Kidney epithelial cell (primary cell): ENCODE measurements at regions not wholly inside any gene's neighbourhood (a gene's known extent, or its start where the extent isn't known, plus 50 kb on each side); places are given as distances from the start of the nearest gene placed in this dataset.

Experiments
- DNase-seq: peaks from one replicate; pipeline ENCODE4 v3.0.0-alpha.2; 2010; ENCODE audit warnings: low read depth
- H3K27me3 ChIP-seq: 2 replicates; pipeline ENCODE4 v1.6.0; 2011; ENCODE audit warnings: low read length; ENCODE audit not compliant: control insufficient read depth, insufficient read depth
- H3K36me3 ChIP-seq: 2 replicates; pipeline ENCODE4 v1.5.1; 2011; ENCODE audit warnings: low read length; ENCODE audit not compliant: control insufficient read depth, insufficient read depth
- H3K4me3 ChIP-seq: 2 replicates; pipeline ENCODE4 v1.5.1; 2011; ENCODE audit warnings: low read depth, mild to moderate bottlenecking, control low read depth, low read length
- CTCF ChIP-seq: IDR thresholded peaks from 2 replicates; pipeline ENCODE4 v1.5.1; 2011; ENCODE audit warnings: mild to moderate bottlenecking, moderate library complexity, low read length, control low read depth, inconsistent platforms; ENCODE audit not compliant: insufficient read depth, poor library complexity, severe bottlenecking

DNA sequence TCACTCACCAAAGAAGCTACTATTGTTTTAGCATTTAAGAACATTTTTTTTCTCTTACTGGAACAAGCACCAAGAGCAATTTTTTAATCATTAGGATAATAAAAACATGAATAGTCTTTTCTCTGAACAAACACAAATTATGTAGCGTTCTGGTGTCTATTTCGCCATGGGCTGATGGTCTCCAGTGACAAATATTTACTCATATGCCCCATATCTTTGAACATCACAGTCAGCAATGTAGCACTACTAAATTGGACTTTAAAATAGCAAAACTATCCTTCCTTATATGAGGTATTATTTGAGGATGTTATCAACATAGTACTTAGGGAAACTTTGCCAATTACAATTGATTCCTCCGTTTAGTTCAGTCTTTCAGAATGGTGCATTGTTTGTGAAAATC lies 1326.0 kb upstream of the ZEB2 start:
- H3K4me3 ChIP-seq = no peak overlapping the region
- no peaks in the 10 kb centered on the region for H3K36me3 ChIP-seq
- DNase-seq = no peak
- H3K27me3 ChIP-seq = no peaks in the 10 kb centered on the region
- no peak for TF ChIP-seq CTCF

GRCh38 chr2:145845207-145845894 lies 1325.4 kb upstream of the ZEB2 start:
- no peaks in the 10 kb centered on the region for H3K27me3 ChIP-seq
- no peak for DNase-seq
- H3K36me3 ChIP-seq = no peaks in the 10 kb centered on the region
- H3K4me3 ChIP-seq = no peak overlapping the region
- no peak for TF ChIP-seq CTCF

DNA sequence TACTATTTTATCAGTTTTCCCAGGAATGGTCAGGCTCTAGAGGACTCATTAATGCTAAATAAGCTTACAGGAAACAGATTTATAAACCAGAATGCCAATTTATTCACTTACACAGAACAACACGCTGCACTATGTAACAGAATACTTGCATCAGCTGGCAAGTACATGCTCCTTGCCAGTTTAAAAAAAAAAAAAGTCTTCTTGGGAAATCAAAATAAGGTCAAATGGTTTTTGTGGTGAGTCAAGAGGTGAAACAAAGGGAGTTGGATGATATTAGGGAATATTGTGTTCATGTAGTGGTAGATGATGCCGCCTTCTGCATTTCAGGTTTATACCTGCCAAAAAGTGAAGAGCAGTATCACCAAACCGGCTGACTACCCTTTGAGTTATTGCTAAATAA lies 1322.1 kb upstream of the ZEB2 start:
- no peak for DNase-seq
- Histone ChIP-seq H3K4me3 (no peak overlapping the region), H3K36me3 (no peaks in the 10 kb centered on the region), H3K27me3 (no peaks in the 10 kb centered on the region)
- no peak for TF ChIP-seq CTCF

GRCh38 chr2:145836986-145837385 lies 1317.1 kb upstream of the ZEB2 start:
- no peak for DNase-seq
- Histone ChIP-seq H3K27me3 (no peaks in the 10 kb centered on the region), H3K4me3 (no peak overlapping the region), H3K36me3 (no peaks in the 10 kb centered on the region)
- no peak for TF ChIP-seq CTCF

GRCh38 chr2:145835665-145836064 lies 1315.7 kb upstream of the ZEB2 start:
- Histone ChIP-seq H3K4me3 (no peak overlapping the region), H3K36me3 (no peaks in the 10 kb centered on the region), H3K27me3 (no peaks in the 10 kb centered on the region)
- DNase-seq = no peak
- TF ChIP-seq CTCF = no peak

GRCh38 chr2:145832681-145833080 lies 1312.8 kb upstream of the ZEB2 start:
- H3K36me3 ChIP-seq = no peaks in the 10 kb centered on the region
- TF ChIP-seq CTCF = no peak
- H3K4me3 ChIP-seq = no peak overlapping the region
- no peaks in the 10 kb centered on the region for H3K27me3 ChIP-seq
- DNase-seq = no peak
